Naive B cell (primary cell): ENCODE measurements at regions not wholly inside any gene's neighbourhood (a gene's known extent, or its start where the extent isn't known, plus 50 kb on each side); places are given as distances from the start of the nearest gene placed in this dataset.
"Not testable (repeated sequence)": the region's sequence is repeated elsewhere in the genome, so short reads cannot be mapped to it uniquely, and the experiment has no call there.

Experiments
- ATAC-seq, 2 donors: fragments of 150-1000 bp; cut with Tn5 transposase; 2 replicates each; pipeline ENCODE4 v1.10.0; 2021; ENCODE audit warnings: low read depth in 2 of 2, mild to moderate bottlenecking in 2 of 2, moderate library complexity in 2 of 2
- DNase-seq: peaks from one replicate; pipeline ENCODE4 v3.0.0; 2022
- H3K27ac Mint-ChIP-seq, 6 donors: one replicate each; pipeline ENCODE4 v1.8.0; 2020 to 2022; ENCODE audit warnings: mild to moderate bottlenecking in 6 of 6, mixed read lengths in 6 of 6, moderate library complexity in 5 of 6, inconsistent platforms in 2 of 6
- H3K27me3 Mint-ChIP-seq, 3 donors: one replicate each; pipeline ENCODE4 v1.8.0; 2021 to 2022; ENCODE audit warnings: mixed read lengths in 3 of 3, mild to moderate bottlenecking in 1 of 3
- H3K36me3 Mint-ChIP-seq, 2 donors: one replicate each; pipeline ENCODE4 v1.8.0; 2020 to 2022; ENCODE audit warnings: mixed read lengths in 2 of 2, inconsistent platforms in 1 of 2, mild to moderate bottlenecking in 1 of 2
- H3K4me1 Mint-ChIP-seq, 3 donors: one replicate each; pipeline ENCODE4 v1.8.0; 2020 to 2022; ENCODE audit warnings: mixed read lengths in 3 of 3, inconsistent platforms in 1 of 3, mild to moderate bottlenecking in 1 of 3, moderate library complexity in 1 of 3
- H3K4me3 Mint-ChIP-seq, 8 donors: one replicate each; pipeline ENCODE4 v1.8.0; 2020 to 2022; ENCODE audit warnings: mild to moderate bottlenecking in 8 of 8, mixed read lengths in 8 of 8, moderate library complexity in 8 of 8, inconsistent platforms in 2 of 8
- H3K9me3 Mint-ChIP-seq, 7 donors: one replicate each; pipeline ENCODE4 v1.8.0; 2020 to 2022; ENCODE audit warnings: mixed read lengths in 7 of 7, mild to moderate bottlenecking in 5 of 7, inconsistent platforms in 2 of 7, moderate library complexity in 1 of 7

DNA sequence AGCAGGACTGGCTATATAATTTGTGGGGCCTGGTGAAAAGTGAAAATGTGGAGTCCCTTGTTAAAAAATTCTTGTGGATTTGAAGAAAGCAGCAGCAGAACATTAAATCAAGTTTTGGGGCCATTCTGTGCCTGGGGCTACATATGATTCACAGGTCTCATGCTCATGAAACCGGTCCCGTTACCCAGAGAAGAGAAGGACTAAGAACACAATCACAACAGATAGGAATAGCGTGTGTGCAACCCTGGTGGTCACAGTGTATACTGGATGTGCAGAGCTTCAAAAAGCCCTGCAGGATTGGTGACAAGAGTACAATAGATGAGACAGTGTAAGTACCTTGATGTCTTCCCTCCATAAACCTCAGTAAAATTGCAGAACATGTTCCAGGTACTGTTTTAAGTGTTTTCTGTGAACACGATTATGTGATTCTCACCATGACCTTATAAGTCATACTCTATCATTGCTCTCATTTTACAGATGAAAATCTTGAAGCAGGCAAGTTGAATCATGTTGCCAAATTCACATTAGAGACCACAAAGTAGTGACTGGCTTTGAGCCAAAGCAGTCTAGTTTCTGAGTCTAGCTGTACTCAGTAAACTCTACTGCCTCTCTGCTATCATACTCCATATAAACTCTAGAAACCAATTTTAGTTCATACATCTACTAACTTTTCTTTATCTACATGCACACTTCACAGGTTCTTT lies 636.5 kb downstream of the TAF11L14 start:
- DNase-seq (no peak), ATAC-seq (no peak)
- H3K4me3 Mint-ChIP-seq = no peak overlapping the region
- H3K27ac Mint-ChIP-seq = no peak overlapping the region
- no peaks in the 10 kb centered on the region for H3K36me3 Mint-ChIP-seq
- no peaks in the 10 kb centered on the region for H3K4me1 Mint-ChIP-seq
- H3K27me3 Mint-ChIP-seq = peaks cover 8 to 11% (median 9%) of the 10 kb centered on the region in 3 donors
- H3K9me3 Mint-ChIP-seq = peaks cover 0 to 6% (median 3%) of the 10 kb centered on the region in 7 donors

DNA sequence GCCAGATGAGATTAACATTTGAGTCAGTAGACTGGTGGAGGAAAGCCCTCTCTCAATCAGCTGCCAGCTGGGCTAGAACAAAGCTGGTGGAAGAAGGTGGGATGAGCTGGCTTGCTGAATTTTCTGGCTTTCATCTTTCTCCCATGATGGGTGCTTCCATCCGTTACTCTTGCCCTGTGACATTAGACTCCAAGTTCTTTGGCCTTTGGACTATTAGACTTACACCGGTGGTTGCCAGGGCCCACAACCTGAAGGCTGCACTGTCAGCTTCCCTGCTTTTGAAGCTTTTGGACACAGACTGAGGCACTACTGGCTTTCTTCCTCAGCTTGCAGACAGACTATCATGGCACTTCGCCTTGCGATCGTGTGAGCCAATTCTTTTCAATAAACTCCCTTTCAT lies 642.7 kb downstream of the TAF11L14 start:
- peaks cover 4 to 11% (median 9%) of the 10 kb centered on the region in 3 donors for H3K27me3 Mint-ChIP-seq
- no peaks in the 10 kb centered on the region for H3K4me1 Mint-ChIP-seq
- peaks cover 0 to 4% (median 0%) of the 10 kb centered on the region in 7 donors for H3K9me3 Mint-ChIP-seq

DNA sequence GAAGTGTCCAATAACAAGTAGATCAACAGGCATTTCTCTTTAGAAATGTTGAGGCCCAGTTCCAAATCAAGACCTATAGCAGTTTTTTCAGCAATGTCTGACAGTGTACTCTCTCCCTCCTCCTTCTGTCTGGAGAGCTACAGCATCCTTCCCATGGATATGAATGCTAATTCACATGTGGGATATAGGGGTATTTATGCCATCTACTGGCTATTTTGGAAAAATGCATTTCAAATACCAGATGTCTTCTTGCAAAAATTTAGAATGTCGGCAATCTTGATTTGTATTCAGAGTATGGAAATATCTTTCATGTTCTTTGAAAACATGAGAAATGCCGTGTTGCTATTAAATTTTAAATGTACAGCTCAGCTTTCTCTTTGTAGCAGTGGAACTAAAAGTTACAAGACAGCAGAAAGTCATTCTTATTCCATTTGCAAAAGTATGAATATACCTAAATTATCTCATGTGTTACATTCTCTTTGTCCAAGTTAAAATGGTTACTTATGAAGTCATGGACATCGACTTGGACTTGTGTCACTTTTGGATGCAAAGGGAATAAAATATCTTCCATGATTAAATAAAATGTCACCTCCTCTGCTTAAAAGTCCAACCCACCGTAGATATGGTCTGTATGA lies 647.8 kb downstream of the TAF11L14 start:
- no peak for ATAC-seq
- Mint-ChIP-seq H3K9me3 (peaks cover 0 to 7% (median 0%) of the 10 kb centered on the region in 7 donors), H3K4me1 (no peaks in the 10 kb centered on the region), H3K27ac (no peak overlapping the region), H3K27me3 (peaks cover 0 to 4% (median 0%) of the 10 kb centered on the region in 3 donors), H3K4me3 (no peak overlapping the region), H3K36me3 (no peaks in the 10 kb centered on the region)
- no peak for DNase-seq

More for the DNA sequence above, 642.7 kb downstream of the TAF11L14 start:
- DNase-seq (no peak), ATAC-seq (no peak)
- Mint-ChIP-seq H3K4me3 (no peak overlapping the region), H3K36me3 (no peaks in the 10 kb centered on the region), H3K27ac (no peak overlapping the region)

DNA sequence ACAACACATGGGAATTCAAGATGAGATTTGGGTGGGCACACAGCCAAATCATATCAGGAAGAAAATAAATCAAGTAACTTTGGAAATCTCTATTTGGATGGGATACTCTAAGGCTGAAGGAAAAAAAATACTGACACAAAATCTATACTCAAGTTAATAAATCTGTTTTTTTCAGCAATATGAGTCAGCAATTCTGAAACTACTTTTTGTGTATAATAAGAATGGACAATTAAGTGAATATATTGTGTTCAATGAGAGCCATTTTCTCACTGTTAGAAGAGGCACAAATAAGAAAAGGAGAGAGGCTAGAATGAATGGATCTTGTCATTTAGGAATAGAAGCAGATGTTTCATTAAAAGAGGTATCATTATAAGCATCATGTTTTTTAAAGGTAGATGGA lies 651.0 kb downstream of the TAF11L14 start:
- ATAC-seq = no peak
- Mint-ChIP-seq H3K9me3 (peaks cover 0 to 7% (median 0%) of the 10 kb centered on the region in 7 donors), H3K27ac (no peak overlapping the region), H3K27me3 (peaks cover 0 to 7% (median 4%) of the 10 kb centered on the region in 3 donors), H3K4me3 (no peak overlapping the region), H3K36me3 (no peaks in the 10 kb centered on the region), H3K4me1 (no peaks in the 10 kb centered on the region)
- no peak for DNase-seq

DNA sequence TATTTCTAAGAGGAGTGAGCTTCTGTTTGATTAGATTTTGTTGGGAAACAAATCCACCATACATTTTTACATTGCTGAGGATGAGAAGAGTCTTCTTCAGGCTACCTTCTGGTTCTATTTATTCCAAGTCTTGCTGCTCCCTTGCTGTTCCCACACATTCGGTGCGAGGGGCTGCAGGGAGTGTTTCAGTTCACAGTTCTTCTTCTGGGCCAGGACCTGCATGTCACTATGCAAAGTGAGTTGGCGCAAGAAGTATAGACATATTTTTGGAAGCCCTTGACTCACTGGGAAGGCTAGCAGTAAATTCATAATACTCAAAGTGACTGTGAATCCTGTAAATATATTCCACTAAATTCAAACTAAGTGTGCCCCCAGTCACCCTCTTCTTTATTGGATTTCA lies 657.9 kb downstream of the TAF11L14 start:
- H3K9me3 Mint-ChIP-seq = no peaks in the 10 kb centered on the region
- ATAC-seq (no peak), DNase-seq (no peak)
- no peak overlapping the region for H3K4me3 Mint-ChIP-seq
- H3K36me3 Mint-ChIP-seq = no peaks in the 10 kb centered on the region
- H3K27me3 Mint-ChIP-seq = peaks cover 0 to 16% (median 4%) of the 10 kb centered on the region in 3 donors
- H3K4me1 Mint-ChIP-seq = no peaks in the 10 kb centered on the region
- no peak overlapping the region for H3K27ac Mint-ChIP-seq

DNA sequence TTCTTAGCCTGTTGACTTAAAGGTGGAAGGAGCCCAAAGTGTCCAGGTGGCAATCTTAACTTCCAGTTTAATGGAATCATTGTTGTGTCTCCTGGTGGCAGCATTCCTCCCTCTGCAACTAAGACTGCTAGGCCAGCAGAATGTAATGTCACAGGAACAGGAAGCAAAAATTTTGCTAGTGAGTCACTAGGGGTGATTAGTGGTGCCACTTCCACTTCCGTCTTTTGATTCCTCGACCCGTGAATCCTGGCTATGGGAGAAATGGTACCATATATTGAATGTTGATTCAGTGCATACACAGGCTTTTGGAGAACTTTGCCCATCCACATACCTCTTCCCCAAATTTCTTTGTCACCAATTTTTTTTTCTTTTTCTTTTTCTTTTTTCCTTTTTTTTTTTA lies 661.4 kb downstream of the TAF11L14 start:
- H3K4me1 Mint-ChIP-seq, H3K9me3 Mint-ChIP-seq, H3K27ac Mint-ChIP-seq, H3K4me3 Mint-ChIP-seq, H3K36me3 Mint-ChIP-seq, H3K27me3 Mint-ChIP-seq, DNase-seq, ATAC-seq: not testable (repeated sequence)

DNA sequence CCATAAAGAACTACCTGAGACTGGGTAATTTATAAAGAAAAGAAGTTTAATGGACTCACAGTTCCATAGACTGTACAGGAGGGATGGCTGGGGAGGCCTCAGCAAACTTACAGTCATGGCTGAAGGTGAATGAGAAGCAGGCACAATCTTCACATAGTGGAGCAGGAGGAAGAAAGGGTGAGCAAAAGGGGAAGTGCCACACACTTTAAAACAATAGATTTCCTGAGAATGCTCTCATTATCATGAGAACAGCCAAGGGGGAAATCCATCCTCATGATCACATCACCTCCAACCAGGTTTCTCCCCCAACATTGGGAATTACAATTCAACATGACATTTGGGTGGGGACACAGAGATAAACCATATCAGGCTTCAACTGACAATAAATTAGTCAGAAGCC lies 664.9 kb downstream of the TAF11L14 start:
- H3K4me1 Mint-ChIP-seq = peaks cover 5 to 9% (median 8%) of the 10 kb centered on the region in 3 donors
- DNase-seq = no peak
- no peaks in the 10 kb centered on the region for H3K9me3 Mint-ChIP-seq
- ATAC-seq = peak; percentile 86 to 90
- peak overlapping the region in 2 of 6 donors; percentile 49 to 80 for H3K27ac Mint-ChIP-seq
- H3K27me3 Mint-ChIP-seq = peaks cover 0 to 4% (median 0%) of the 10 kb centered on the region in 3 donors
- no peaks in the 10 kb centered on the region for H3K36me3 Mint-ChIP-seq
- no peak overlapping the region for H3K4me3 Mint-ChIP-seq

DNA sequence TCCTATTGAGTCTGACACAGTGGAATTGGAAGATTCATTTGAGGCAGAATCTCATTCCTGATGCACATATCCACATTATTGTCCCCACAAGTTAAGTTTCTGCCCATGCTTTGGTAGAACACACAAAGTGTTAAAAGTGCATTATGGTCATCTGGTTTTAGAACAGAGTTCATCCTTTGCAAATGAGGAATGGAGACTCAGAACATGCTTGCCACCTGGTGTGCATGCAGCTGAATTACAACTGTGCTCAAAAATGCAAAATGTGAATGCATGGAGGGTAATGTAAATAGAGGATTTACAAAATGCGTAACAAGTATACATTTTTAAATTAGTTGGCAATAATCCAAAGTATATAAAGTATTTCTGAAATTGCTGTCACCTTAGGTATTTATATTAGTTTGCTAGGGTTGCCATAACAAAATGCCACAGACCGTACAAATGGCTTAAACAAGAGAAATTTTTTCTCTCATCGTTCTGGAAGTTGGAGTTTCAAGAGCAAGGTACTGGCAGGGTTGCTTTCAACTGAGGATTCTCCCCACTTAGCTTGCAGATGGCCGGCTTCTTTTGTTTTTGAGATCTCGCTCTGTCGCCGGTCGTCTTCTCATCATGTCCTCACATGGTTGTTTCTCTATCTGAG lies 671.1 kb downstream of the TAF11L14 start:
- Mint-ChIP-seq H3K4me3 (no peak overlapping the region), H3K36me3 (no peaks in the 10 kb centered on the region), H3K4me1 (no peaks in the 10 kb centered on the region), H3K27me3 (peaks cover 0 to 8% (median 3%) of the 10 kb centered on the region in 3 donors), H3K9me3 (peaks cover 0 to 2% (median 0%) of the 10 kb centered on the region in 7 donors), H3K27ac (no peak overlapping the region)
- peak; percentile 25 for DNase-seq
- ATAC-seq = peak in 1 of 2 donors; percentile 41

DNA sequence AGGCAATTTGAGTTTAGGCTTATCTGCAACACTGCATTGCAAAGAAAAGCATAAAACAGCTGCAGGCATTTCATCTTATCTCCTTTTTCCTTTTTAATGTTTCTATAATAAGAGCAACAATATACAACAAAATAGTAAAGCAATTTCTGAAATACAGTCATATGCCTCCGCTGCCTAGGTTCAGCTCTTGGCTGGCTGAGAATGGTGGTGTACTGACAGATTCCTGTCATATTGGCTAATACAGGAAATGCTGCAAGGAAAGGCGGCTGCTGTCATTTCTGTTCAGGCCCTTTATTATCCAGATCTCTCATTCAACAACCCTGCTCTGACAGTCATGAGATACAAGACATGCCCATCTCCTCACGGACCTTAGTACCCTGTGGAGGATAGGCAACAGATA lies 677.0 kb downstream of the TAF11L14 start:
- Mint-ChIP-seq H3K27me3 (peaks cover 0 to 8% (median 0%) of the 10 kb centered on the region in 3 donors), H3K27ac (peak overlapping the region in 1 of 6 donors; percentile 32), H3K4me1 (no peaks in the 10 kb centered on the region), H3K36me3 (no peaks in the 10 kb centered on the region), H3K9me3 (peaks cover 0 to 2% (median 0%) of the 10 kb centered on the region in 7 donors), H3K4me3 (no peak overlapping the region)
- no peak for ATAC-seq
- no peak for DNase-seq

DNA sequence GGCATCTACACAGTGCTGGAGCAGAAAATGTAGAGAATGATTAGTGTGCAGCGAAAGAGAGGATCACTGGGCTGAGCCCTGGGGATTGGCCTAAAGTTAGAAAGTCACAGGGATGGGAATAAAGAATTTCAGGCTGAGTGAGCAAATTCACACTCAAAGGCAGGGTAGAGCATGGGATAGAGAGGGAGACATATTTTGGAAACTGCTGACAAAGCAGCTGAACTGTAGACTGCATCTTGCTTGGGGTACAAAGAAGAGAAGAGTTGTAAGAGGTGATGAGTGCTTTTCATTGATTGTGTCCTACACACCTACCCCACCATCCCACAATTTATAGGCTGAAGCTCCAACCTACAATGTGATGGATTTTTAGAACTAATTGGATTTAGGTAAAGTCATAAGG lies 677.8 kb downstream of the TAF11L14 start:
- Mint-ChIP-seq H3K4me1 (no peaks in the 10 kb centered on the region), H3K36me3 (no peaks in the 10 kb centered on the region), H3K4me3 (peak overlapping the region in 1 of 8 donors; percentile 29), H3K27me3 (peaks cover 0 to 8% (median 0%) of the 10 kb centered on the region in 3 donors), H3K9me3 (peaks cover 0 to 2% (median 0%) of the 10 kb centered on the region in 7 donors), H3K27ac (no peak overlapping the region)
- DNase-seq (no peak), ATAC-seq (no peak)

DNA sequence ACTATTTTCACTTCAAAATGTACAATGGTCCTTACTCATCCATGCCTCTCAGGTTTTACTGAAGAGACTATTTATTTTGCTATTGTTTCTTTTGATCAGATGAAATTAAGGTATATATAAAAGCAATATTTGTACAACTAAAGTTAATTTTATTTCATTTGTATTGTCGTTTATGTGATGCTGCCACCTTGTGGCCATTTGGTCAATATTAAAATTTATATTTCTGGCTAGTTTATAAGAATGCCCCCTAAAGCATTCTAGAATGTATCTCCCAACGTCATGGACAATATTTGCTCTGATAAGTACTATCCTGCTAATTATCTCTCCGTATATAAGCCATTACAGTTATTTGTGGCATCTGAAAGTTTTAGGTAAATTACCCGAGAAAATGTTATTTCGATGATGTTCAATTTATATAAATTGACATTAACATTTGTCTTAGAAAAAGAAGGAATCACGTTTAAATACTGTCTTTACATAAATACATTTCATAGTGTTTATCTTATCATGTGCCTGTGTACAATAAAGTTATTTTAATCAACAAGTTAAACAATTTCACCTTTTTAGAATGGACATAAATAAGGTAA lies 680.0 kb downstream of the TAF11L14 start:
- no peak overlapping the region for H3K4me3 Mint-ChIP-seq
- peaks cover 0 to 2% (median 0%) of the 10 kb centered on the region in 7 donors for H3K9me3 Mint-ChIP-seq
- H3K27me3 Mint-ChIP-seq = no peaks in the 10 kb centered on the region
- H3K4me1 Mint-ChIP-seq = no peaks in the 10 kb centered on the region
- H3K36me3 Mint-ChIP-seq = no peaks in the 10 kb centered on the region
- H3K27ac Mint-ChIP-seq = no peak overlapping the region
- DNase-seq (peak; percentile 15), ATAC-seq (no peak)

DNA sequence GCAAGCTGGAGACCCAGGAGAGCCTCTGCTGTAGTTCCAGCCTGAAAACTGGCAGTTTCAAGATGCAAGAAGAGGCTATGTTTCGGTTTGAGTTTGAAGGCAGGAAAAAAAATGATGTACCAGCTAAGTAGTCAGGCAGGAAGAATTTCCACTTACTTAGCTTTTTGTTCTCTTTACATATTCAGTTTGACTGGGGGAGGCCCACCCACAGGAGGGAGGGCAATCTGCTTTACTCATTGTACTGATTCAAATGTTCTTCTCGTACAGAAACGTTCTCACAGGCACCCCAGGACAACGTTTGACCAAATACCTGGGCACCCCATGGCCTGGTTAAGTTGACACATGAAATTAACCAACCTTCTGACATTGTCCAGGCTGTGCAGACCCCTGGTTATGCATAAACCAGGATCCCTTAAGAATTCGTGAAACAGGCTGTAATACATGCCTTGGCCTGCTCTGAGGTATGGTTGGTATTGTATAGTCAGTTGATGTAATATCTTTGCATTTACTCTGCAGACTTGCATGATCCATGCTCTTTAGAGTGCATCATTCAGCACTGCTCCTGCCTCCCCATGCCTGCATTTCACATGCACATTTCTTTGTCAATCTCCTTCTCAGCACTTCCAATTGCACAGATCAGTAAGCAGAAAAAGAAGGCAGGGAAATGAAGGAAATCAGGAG lies 687.1 kb downstream of the TAF11L14 start:
- DNase-seq = no peak
- H3K27me3 Mint-ChIP-seq = peaks cover 5 to 9% (median 8%) of the 10 kb centered on the region in 3 donors
- H3K4me3 Mint-ChIP-seq = no peak overlapping the region
- no peaks in the 10 kb centered on the region for H3K36me3 Mint-ChIP-seq
- H3K4me1 Mint-ChIP-seq = no peaks in the 10 kb centered on the region
- H3K9me3 Mint-ChIP-seq = peaks cover 0 to 8% (median 4%) of the 10 kb centered on the region in 7 donors
- no peak for ATAC-seq
- H3K27ac Mint-ChIP-seq = no peak overlapping the region

DNA sequence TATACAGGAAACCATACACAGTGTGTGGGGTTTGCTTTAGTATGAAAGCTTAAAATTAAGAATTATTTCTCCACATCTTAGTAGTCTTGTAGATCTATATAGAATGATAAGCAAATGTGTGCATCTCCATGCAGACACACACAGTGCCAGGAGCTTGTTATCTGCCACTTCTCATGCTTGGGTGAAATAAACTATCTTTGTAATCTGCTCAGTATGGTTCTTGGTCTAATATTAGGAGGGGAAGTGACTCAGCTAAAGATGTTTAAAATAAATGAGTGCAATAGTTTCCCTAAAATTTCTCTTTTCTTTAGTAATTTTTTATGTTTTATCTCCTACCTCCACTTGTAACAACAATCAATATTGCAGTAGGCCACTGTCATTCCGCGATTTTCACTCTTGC lies 689.6 kb downstream of the TAF11L14 start:
- no peak for ATAC-seq
- Mint-ChIP-seq H3K4me1 (no peaks in the 10 kb centered on the region), H3K27me3 (peaks cover 5 to 9% (median 8%) of the 10 kb centered on the region in 3 donors), H3K9me3 (peaks cover 0 to 8% (median 4%) of the 10 kb centered on the region in 7 donors), H3K36me3 (no peaks in the 10 kb centered on the region), H3K4me3 (no peak overlapping the region), H3K27ac (no peak overlapping the region)
- no peak for DNase-seq
